Prostate gland (tissue), 2 donors: ENCODE measurements at regions not wholly inside any gene's neighbourhood (a gene's known extent, or its start where the extent isn't known, plus 50 kb on each side); places are given as distances from the start of the nearest gene placed in this dataset.

Experiments
- DNase-seq: peaks from one replicate; pipeline ENCODE4 v3.0.0-alpha.2; 2019; ENCODE audit warnings: low spot score
- H3K27ac ChIP-seq, 2 donors: fragments of 200-600 bp; sonication (generic); 2 replicates each; pipeline ENCODE4 v1.5.1; 2017 to 2019
- H3K27me3 ChIP-seq: fragments of 200-600 bp; sonication (generic); replicated peaks from 2 replicates; pipeline ENCODE4 v1.5.1; 2019; ENCODE audit not compliant: insufficient read depth
- H3K36me3 ChIP-seq, 2 donors: fragments of 200-600 bp; sonication (generic); 1 replicate in 1 of 2; 2 replicates in 1 of 2; pipeline versions ENCODE4 v1.5.1 to v1.8.1; 2017 to 2019
- H3K4me1 ChIP-seq: fragments of 200-600 bp; sonication (generic); replicated peaks from 2 replicates; pipeline ENCODE4 v1.5.1; 2019
- H3K4me3 ChIP-seq, 2 donors: fragments of 200-600 bp; sonication (generic); 2 replicates each; pipeline ENCODE4 v1.5.1; 2017 to 2019
- H3K9me3 ChIP-seq: fragments of 200-600 bp; sonication (generic); 2 replicates; pipeline ENCODE4 v1.5.1; 2017
- POLR2A ChIP-seq: fragments of 450-650 bp; IDR thresholded peaks from one replicate; pipeline ENCODE4 v1.6.1; 2016; ENCODE audit warnings: antibody characterized with exemption, mild to moderate bottlenecking
- POLR2AphosphoS5 ChIP-seq: sonication (generic); formaldehyde crosslinking; IDR thresholded peaks from one replicate; pipeline ENCODE4 v1.6.1; 2017; ENCODE audit warnings: antibody characterized with exemption
- WGBS: methylation state at CpG from one replicate; pipeline ENCODE4 v1.1.5; 2018; 5-methylcytosine and 5-hydroxymethylcytosine counted together
- intact Hi-C: fragments of 100-400 bp; cut with DNase I; formaldehyde crosslinking; loops from one replicate; pipeline ENCODE4 v1.14.2; 2022
- TF ChIP-seq, protein P1 (sequence below), 4 experiments: fragments of 200-600 bp in 2 of 4; fragments of 450-650 bp in 2 of 4; sonication (generic) in 2 of 4; IDR thresholded peaks; 1 replicate in 3 of 4; 2 replicates in 1 of 4; pipeline ENCODE4 v1.5.1; 2016 to 2019; ENCODE audit warnings: antibody characterized with exemption in 4 of 4, mild to moderate bottlenecking in 2 of 4, moderate library complexity in 2 of 4

DNA sequence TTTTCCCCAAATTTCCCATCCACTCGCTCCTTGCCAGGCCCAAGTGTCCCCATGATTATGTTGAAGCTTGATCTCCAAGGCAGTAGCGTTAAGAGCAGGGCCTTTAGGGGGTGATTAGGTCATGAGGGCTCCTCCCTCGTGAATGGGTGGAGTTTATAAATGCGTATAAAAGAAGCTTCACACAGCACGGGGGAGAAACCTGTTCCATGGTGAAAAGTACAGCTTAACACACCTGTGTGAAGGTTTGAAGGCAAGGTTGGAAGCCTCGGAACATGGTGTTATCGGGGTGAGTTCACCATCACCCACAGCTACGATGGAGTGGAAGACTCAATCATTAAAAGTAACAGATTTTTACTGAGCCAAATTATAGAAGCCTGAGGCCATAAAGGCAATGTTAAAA lies 137.4 kb upstream of the ALKAL2 start:
- Histone ChIP-seq H3K4me1 (no peaks in the 10 kb centered on the region), H3K27ac (no peak overlapping the region), H3K36me3 (no peaks in the 10 kb centered on the region), H3K9me3 (no peaks in the 10 kb centered on the region), H3K27me3 (no peaks in the 10 kb centered on the region), H3K4me3 (no peak overlapping the region)
- DNase-seq, result no peak
- 78% methylated on average over 8 of the region's 8 CpGs for WGBS
- intact Hi-C loops, result no loop called here
- TF ChIP-seq POLR2A, result no peak
- TF ChIP-seq, protein P1, sequence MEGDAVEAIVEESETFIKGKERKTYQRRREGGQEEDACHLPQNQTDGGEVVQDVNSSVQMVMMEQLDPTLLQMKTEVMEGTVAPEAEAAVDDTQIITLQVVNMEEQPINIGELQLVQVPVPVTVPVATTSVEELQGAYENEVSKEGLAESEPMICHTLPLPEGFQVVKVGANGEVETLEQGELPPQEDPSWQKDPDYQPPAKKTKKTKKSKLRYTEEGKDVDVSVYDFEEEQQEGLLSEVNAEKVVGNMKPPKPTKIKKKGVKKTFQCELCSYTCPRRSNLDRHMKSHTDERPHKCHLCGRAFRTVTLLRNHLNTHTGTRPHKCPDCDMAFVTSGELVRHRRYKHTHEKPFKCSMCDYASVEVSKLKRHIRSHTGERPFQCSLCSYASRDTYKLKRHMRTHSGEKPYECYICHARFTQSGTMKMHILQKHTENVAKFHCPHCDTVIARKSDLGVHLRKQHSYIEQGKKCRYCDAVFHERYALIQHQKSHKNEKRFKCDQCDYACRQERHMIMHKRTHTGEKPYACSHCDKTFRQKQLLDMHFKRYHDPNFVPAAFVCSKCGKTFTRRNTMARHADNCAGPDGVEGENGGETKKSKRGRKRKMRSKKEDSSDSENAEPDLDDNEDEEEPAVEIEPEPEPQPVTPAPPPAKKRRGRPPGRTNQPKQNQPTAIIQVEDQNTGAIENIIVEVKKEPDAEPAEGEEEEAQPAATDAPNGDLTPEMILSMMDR (IDR thresholded peaks at IDR 0.05), result no peak
- TF ChIP-seq POLR2AphosphoS5, result no peak

DNA sequence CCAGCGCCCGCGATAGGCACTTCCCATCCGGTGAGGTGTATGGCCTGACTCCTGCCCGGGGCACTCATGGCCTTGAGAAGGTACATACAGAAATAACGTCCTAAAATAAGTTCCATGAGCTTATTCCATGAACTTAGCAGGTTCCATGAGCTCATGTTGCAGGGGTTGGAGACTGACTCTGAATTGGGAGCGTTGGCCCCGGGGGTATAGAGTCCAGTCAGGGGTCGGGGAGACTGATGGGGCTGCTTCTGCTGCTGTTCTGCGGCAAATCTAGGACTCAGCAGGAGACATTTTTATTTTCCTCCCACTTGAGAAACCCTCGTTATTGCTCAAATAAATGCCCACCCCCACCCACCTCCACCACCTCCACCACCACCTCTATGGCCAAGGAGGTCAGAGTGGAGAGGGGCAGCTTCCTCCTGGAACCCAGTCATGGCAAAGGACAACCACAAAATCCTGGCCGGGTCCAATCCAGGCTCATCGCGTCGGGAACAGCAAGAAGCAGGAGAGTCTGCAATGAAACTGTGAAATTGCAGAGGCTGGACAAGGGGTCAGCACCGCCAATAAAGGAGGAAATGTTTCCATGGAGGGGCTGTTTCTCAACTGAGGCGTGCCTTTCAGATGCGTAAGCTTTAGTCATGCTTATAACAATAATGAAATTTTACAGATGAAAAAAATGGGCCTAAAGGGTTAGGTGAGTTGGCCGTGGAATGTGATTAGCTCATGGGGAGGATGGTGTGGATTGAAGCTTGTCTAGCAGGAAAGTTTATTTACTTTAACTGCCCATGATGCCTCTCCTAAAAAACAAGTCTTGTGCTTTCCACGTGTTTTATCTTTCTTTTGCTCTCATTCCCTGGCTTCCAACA lies 136.6 kb upstream of the ALKAL2 start:
- Histone ChIP-seq H3K4me1 (no peaks in the 10 kb centered on the region), H3K9me3 (no peaks in the 10 kb centered on the region), H3K27ac (no peak overlapping the region), H3K36me3 (no peaks in the 10 kb centered on the region), H3K4me3 (no peak overlapping the region), H3K27me3 (no peaks in the 10 kb centered on the region)
- intact Hi-C loops, result no loop called here
- TF ChIP-seq, protein P1 (IDR thresholded peaks at IDR 0.05), result no peak
- no peak for TF ChIP-seq POLR2A
- DNase-seq, result no peak
- 89% methylated on average over 20 of the region's 20 CpGs for WGBS

DNA sequence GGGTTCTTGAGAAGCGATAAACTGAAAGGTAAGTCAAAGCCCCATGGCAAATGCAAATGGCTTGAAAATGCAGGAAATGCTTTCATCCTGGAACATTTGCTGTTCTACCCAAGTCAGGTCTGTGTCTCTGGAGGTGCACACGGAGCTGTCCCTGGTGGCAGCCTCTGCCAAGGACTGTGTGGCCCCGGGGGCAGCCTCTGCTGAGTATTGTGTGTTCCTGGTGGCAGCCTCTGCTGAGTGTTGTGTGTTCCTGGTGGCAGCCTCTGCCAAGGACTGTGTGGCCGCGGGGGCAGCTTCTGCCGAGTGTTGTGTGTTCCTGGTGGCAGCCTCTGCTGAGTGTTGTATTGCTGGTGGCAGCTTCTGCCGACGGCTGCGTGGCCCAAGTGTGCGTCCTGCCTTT lies 135.6 kb upstream of the ALKAL2 start:
- TF ChIP-seq POLR2A (no peak), POLR2AphosphoS5 (no peak)
- TF ChIP-seq, protein P1 (IDR thresholded peaks at IDR 0.05), result no peak
- Histone ChIP-seq H3K27me3 (no peaks in the 10 kb centered on the region), H3K4me1 (no peaks in the 10 kb centered on the region), H3K9me3 (no peaks in the 10 kb centered on the region), H3K27ac (no peak overlapping the region), H3K36me3 (no peaks in the 10 kb centered on the region), H3K4me3 (no peak overlapping the region)
- no peak for DNase-seq
- 52% methylated on average over 10 of the region's 10 CpGs for WGBS
- intact Hi-C loops, result no loop called here

DNA sequence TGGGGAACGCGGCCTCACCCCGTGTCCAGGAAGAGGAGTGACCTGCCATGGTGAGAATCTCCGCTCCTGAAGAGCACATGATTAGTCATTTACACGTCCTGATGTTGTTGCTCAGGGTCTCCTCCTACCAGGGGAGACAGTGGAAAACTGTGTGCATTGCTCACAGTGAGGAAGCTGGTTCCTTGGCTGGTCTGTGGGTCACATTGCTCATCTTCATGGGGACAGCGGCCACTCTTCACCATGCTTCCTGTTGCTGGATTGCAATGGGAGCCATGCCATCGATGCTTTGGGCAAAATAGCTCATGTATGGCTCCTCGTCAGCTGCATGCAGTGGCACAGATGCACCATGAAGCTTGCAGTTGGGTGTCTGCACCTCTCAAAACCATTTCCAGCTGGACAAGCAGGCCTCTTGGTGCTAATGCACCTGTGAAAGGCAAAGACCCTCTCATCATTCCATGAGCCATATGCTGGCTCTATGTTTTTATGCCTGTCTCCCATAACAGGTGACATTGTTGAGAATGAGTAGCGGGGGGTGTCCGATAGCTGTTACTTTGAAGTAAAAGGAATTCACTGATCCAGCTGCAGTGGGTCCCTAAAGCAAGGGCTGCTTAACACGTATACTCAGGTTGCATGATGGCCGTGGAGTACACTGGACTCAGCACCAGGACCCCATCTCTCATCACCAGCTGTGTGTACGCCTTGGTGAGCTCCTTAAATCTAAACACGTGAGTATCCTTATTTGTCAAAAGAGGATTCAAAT lies 135.0 kb upstream of the ALKAL2 start:
- no peaks in the 10 kb centered on the region for H3K36me3 ChIP-seq
- no peaks in the 10 kb centered on the region for H3K9me3 ChIP-seq
- H3K27me3 ChIP-seq, result no peaks in the 10 kb centered on the region
- H3K4me3 ChIP-seq, result no peak overlapping the region
- TF ChIP-seq, protein P1 (IDR thresholded peaks at IDR 0.05), result no peak
- TF ChIP-seq POLR2AphosphoS5, result no peak
- no peak overlapping the region for H3K27ac ChIP-seq
- DNase-seq, result no peak
- intact Hi-C loops, result no loop called here
- no peaks in the 10 kb centered on the region for H3K4me1 ChIP-seq
- 89% methylated on average over 14 of the region's 14 CpGs for WGBS
